ENCODE measurements at regions not wholly inside any gene's neighbourhood (a gene's known extent, or its start where the extent isn't known, plus 50 kb on each side); places are given as distances from the start of the nearest gene placed in this dataset.

DNA sequence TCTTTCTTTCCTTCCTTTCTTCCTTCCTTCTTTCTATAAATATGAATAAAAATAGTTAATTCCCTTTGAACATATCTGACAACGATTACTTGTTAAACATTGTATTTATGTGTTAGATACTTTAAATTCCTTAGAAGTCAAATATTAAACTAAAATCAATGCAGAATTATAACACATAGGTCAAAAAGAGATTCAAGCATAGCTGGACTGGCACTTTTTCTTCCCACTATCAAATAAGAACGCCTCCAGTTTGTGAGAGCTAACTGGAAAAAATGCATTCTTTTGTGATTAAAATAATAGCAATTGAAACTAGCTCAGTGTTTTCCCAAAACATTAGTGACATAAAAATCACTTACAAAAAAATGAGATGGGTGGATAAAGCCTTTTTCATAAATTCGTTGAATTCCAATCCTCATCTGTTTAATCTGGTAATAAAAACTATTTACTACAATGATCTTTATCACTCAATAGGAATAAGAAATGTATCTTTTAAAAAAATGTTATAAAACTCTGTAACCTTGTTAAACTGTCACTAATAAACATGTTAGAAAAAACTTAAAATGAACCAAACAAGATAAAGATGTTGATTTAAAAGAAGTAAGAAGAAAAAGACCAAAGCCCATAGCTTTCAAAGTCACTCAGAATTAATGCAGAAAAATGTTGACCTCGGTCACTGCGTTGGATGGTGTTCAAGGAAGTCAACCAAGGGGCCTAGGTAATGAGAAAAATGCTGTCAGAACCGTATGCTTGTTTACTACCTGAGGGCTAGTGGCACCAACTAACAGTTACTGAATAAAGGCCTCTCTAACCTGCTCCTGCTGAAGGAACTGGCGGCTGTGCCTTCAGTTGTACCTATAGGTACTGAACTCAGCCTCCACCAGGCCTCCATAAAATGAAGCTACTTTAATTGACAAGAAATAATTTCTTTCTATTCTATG, 1039.5 kb upstream of the SLC10A2 start:
- TF ChIP-seq, protein P1, sequence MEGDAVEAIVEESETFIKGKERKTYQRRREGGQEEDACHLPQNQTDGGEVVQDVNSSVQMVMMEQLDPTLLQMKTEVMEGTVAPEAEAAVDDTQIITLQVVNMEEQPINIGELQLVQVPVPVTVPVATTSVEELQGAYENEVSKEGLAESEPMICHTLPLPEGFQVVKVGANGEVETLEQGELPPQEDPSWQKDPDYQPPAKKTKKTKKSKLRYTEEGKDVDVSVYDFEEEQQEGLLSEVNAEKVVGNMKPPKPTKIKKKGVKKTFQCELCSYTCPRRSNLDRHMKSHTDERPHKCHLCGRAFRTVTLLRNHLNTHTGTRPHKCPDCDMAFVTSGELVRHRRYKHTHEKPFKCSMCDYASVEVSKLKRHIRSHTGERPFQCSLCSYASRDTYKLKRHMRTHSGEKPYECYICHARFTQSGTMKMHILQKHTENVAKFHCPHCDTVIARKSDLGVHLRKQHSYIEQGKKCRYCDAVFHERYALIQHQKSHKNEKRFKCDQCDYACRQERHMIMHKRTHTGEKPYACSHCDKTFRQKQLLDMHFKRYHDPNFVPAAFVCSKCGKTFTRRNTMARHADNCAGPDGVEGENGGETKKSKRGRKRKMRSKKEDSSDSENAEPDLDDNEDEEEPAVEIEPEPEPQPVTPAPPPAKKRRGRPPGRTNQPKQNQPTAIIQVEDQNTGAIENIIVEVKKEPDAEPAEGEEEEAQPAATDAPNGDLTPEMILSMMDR (IDR thresholded peaks at IDR 0.05; ENCODE audit: poor library complexity), result no peak
- no peak for TF ChIP-seq EZH2 (IDR thresholded peaks at IDR 0.05; ENCODE audit: borderline replicate concordance)

Measured in hepatocyte (in vitro differentiated cells).